Chondrocyte (in vitro differentiated cells): ENCODE measurements at regions not wholly inside any gene's neighbourhood (a gene's known extent, or its start where the extent isn't known, plus 50 kb on each side); places are given as distances from the start of the nearest gene placed in this dataset.

ENCODE experiments used
- DNase-seq: peaks from one replicate; pipeline ENCODE4 v3.0.0; 2021; ENCODE audit warnings: mixed read lengths, low spot score
- H3K27ac Mint-ChIP-seq: one replicate; pipeline ENCODE4 v1.8.0; 2021; ENCODE audit warnings: mild to moderate bottlenecking, moderate library complexity, mixed read lengths; ENCODE audit not compliant: unreplicated experiment
- H3K27me3 Mint-ChIP-seq: 2 replicates; pipeline ENCODE4 v1.8.0; 2021; ENCODE audit warnings: low read depth, mixed read lengths
- H3K36me3 Mint-ChIP-seq: 2 replicates; pipeline ENCODE4 v1.8.0; 2021; ENCODE audit warnings: low read depth, mixed read lengths
- H3K4me1 Mint-ChIP-seq: 2 replicates; pipeline ENCODE4 v1.8.0; 2021; ENCODE audit warnings: low read depth, mild to moderate bottlenecking, mixed read lengths
- H3K4me3 Mint-ChIP-seq: one replicate; pipeline ENCODE4 v1.8.0; 2021; ENCODE audit warnings: mild to moderate bottlenecking, moderate library complexity, mixed read lengths; ENCODE audit not compliant: unreplicated experiment
- H3K9me3 Mint-ChIP-seq: 2 replicates; pipeline ENCODE4 v1.8.0; 2021; ENCODE audit warnings: low read depth, mixed read lengths
- TF ChIP-seq, protein P1 (sequence below): fragments of 200-600 bp; sonication (generic); IDR thresholded peaks from 2 replicates; pipeline ENCODE4 v1.5.0; 2021; ENCODE audit warnings: antibody characterized with exemption, mild to moderate bottlenecking, moderate library complexity

- Mint-ChIP-seq H3K27me3 (peaks cover 2% of the 10 kb centered on the region), H3K36me3 (peaks cover 1% of the 10 kb centered on the region), H3K4me1 (peaks cover 17% of the 10 kb centered on the region), H3K27ac (no peak overlapping the region), H3K4me3 (no peak overlapping the region), H3K9me3 (no peaks in the 10 kb centered on the region)
- no peak for DNase-seq
- TF ChIP-seq, protein P1, sequence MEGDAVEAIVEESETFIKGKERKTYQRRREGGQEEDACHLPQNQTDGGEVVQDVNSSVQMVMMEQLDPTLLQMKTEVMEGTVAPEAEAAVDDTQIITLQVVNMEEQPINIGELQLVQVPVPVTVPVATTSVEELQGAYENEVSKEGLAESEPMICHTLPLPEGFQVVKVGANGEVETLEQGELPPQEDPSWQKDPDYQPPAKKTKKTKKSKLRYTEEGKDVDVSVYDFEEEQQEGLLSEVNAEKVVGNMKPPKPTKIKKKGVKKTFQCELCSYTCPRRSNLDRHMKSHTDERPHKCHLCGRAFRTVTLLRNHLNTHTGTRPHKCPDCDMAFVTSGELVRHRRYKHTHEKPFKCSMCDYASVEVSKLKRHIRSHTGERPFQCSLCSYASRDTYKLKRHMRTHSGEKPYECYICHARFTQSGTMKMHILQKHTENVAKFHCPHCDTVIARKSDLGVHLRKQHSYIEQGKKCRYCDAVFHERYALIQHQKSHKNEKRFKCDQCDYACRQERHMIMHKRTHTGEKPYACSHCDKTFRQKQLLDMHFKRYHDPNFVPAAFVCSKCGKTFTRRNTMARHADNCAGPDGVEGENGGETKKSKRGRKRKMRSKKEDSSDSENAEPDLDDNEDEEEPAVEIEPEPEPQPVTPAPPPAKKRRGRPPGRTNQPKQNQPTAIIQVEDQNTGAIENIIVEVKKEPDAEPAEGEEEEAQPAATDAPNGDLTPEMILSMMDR = no peak
Measured at GRCh38 chr1:232279909-232280400, 350.0 kb downstream of the SIPA1L2 start.

GRCh38 chr1:232278925-232279324, 351.0 kb downstream of the SIPA1L2 start:
- H3K27ac Mint-ChIP-seq = no peak overlapping the region
- no peak overlapping the region for H3K4me3 Mint-ChIP-seq
- no peak for DNase-seq
- H3K36me3 Mint-ChIP-seq = peaks cover 1% of the 10 kb centered on the region
- TF ChIP-seq, protein P1 = no peak
- H3K4me1 Mint-ChIP-seq = peaks cover 15% of the 10 kb centered on the region
- no peaks in the 10 kb centered on the region for H3K9me3 Mint-ChIP-seq
- peaks cover 2% of the 10 kb centered on the region for H3K27me3 Mint-ChIP-seq

- DNase-seq = no peak
- Mint-ChIP-seq H3K9me3 (no peaks in the 10 kb centered on the region), H3K27ac (no peak overlapping the region), H3K27me3 (peaks cover 2% of the 10 kb centered on the region), H3K36me3 (peaks cover 1% of the 10 kb centered on the region), H3K4me1 (no peaks in the 10 kb centered on the region), H3K4me3 (no peak overlapping the region)
- TF ChIP-seq, protein P1 = no peak
Measured at GRCh38 chr1:232276651-232277050, 353.3 kb downstream of the SIPA1L2 start.

GRCh38 chr1:232274999-232275710, 354.8 kb downstream of the SIPA1L2 start:
- Mint-ChIP-seq H3K36me3 (peaks cover 1% of the 10 kb centered on the region), H3K4me3 (no peak overlapping the region), H3K4me1 (no peaks in the 10 kb centered on the region), H3K27ac (no peak overlapping the region), H3K9me3 (no peaks in the 10 kb centered on the region), H3K27me3 (peaks cover 2% of the 10 kb centered on the region)
- TF ChIP-seq, protein P1 = no peak
- no peak for DNase-seq

- Mint-ChIP-seq H3K4me1 (no peaks in the 10 kb centered on the region), H3K36me3 (peaks cover under 1% of the 10 kb centered on the region), H3K27me3 (peaks cover 2% of the 10 kb centered on the region), H3K27ac (no peak overlapping the region), H3K9me3 (no peaks in the 10 kb centered on the region), H3K4me3 (no peak overlapping the region)
- TF ChIP-seq, protein P1 = no peak
- no peak for DNase-seq
Measured at GRCh38 chr1:232274236-232274855, 355.6 kb downstream of the SIPA1L2 start.
